ENCODE measurements at regions not wholly inside any gene's neighbourhood (a gene's known extent, or its start where the extent isn't known, plus 50 kb on each side); places are given as distances from the start of the nearest gene placed in this dataset.

DNA sequence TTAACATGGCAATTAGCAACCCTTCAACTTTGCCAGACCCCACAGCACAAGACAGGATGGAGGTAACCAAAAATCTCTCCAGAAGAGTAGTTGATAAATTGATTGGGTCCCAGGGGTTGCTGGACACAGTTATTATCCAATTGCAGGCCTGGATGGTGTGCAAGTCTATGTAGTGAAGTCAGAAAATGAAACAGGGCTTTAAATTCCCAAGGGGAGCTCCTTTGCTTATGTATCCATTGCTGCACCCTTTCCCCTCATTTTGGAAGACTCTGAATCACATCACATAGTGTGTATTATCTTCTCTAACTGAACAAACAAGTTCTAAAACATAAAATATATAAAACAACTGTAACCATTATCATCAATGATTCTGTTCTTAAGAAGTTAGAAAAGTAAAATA, 550.2 kb downstream of the LMO4 start:
- DNase-seq (ENCODE audit: low read depth in 2 of 2): no peak

DNA sequence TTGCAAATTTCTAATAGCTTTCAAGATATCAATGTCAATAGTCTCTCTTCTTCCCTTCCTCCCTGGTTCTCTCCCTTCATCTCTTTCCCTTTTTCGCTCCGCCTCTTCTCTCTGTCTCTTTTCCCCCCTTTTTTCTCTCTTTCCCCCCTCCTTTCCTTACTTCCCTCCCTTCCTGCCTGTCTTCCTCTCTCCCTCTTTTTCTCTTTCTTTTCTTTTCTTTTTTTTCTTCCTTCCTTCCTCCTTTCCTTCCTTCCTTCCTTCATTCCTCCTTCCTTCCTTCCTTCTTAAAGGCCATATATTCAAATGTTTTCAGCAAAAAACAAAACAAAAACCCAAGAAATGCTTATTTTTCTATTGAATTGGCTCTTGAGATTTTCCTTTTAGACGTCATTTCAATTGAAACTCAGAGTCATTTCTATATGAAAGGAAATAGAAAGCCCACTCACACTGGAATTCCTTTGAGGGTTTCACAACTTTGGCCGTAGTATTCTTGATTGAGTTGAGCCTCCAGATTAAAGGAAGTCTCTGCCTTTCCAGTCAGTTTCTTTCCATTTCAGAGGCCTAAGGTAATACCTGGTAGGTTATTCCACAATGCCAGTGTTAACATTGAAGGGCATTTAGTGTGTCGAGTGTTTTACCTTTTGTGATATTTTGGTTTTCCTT, 551.5 kb downstream of the LMO4 start:
- no peak for DNase-seq (ENCODE audit: low read depth in 2 of 2)

DNA sequence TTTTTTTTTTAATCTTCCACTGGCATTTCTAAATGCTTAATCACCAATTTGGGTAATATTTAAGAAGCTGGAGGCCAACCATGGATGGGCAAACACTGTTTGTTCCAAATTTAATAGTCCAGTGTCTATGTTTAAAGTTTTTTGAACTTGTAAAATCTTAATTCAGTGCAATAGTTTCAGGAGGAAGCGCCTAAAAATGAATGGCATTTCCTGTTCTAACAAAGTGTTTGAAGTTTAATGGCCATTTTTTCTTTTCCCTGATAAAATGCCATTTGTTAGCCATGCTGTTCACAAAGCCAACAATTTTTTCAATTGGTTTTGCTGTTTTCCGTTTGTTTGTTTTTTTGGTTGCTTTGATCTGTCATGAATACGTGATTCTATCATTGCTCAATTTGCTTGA, 552.1 kb downstream of the LMO4 start:
- DNase-seq (ENCODE audit: low read depth in 2 of 2): no peak

DNA sequence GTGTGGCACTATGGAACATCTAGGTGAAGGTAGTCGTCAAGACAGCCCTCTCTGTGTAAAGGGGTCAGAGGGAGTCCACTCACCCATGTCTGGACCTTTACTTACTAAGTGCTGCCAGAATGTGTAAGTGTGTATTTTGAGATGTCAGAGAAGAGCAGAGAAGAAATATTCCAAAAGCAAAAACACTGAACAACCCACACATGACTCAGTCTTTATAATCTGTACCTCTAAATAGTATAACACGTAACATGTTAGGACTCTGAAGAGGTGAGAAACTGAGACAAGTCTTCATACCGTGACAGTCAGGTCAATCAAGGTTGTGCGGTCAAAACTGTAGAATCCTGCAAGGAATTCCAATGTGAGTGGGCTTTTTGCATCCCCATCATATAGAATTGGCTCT, 555.2 kb downstream of the LMO4 start:
- DNase-seq (ENCODE audit: low read depth in 2 of 2): no peak

DNA sequence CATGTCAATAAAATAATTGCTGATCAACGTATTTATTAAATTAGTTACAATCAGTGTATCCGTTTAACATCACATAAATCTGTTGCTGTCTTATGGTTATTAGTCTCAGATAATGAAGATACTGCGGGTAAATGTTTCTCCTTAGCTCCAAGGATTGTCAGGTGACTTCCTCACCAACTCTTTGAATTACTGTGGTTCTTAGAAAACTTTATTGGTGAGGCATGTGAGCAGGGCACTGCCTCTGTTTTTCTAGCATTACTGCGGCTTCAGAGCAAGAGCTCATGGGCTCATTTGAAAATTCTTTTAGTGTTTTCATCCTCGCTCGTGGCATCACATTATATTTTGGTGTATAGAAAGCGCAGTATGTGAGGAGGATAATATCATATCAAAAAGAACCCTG, 555.9 kb downstream of the LMO4 start:
- no peak for DNase-seq (ENCODE audit: low read depth in 2 of 2)

DNA sequence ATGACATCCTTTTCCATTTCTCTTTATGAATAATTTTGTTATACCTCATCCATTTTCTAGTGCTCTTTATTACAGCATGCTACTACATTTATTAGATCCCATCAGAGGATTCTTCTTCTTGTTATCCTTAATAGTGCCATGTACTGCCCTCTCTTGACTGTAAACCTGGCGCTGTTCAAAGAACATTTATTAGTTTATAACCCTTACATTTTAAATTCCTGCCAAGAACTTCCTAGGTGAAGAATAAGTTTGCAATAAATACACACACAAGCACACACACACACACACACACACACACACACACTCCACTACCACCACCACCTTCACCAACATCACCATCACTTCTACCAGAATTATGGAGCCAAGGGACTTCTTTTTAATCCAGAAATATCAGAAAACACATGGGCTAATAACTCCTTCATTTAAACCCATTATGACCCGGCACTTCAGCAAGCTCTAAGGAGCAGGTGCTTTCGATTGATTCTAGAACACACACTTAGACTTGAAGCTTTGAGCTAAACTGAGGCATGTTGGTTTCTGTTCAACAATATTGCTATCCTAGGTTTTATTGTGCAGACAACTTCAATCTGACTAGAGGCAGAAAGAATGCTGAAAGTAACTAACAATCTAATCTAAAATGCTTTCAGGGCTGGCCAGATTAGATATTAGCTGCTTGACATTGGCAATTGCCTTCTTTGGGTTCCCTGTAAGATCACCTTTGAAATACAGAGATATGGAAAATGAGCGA, 556.8 kb downstream of the LMO4 start:
- no peak for DNase-seq (ENCODE audit: low read depth in 2 of 2)

DNA sequence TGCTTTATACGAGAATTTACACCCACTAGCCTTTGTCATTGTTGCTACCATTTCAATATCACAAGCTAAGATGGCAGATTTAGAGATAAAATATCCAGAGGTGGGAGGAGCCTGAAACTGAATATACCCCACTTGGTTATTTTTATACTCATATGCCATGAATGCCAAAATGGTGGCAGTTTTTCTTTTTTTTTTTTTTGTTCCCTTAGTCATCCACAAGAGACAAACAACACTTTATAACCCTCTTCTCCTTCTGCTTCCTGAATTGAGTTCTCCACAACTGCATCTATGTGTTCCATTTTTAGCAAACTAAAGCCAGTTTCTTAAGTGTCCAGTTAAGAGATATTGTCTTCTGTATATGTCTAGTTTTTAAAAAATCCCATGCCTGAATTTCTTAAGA, 558.4 kb downstream of the LMO4 start:
- DNase-seq (ENCODE audit: low read depth in 2 of 2): no peak

DNA sequence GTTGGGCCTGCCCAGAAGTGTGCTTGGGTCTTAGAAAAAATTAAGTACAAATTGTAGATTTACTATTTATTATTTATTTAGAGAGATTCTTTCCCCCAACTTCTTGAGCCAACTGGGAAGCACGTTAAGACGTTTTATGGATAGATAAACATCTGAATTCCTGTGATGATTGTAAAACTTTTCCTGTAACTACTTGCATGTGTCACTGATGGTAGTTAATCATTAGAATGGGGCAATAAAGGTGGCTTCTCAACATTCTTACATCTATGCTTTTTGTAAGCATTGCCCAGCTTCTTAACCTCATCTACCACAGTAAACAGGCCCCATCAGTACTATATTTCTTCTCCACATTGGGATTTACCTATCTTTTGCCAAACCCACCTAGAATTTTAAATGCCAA, 559.8 kb downstream of the LMO4 start:
- DNase-seq (ENCODE audit: low read depth in 2 of 2): no peak

DNA sequence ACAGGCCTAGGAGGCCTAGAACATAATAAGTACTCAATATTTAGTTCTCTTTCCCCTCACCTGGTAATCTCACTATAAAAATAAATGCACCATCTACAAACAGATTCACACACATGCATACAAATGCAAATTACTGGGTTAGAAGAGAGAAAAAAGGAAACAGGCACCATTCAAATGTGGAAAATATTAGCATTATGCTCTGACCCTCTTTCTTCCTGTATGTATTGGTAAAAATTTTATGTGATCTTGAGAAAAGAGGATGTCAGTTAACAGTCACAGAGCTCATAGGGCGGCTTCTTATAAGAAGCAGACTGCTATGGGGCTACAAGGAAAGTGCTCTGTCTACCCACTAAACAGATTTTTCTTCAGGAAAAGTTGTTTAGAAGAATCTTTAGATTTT, 565.4 kb downstream of the LMO4 start:
- DNase-seq (ENCODE audit: low read depth in 2 of 2): no peak

DNA sequence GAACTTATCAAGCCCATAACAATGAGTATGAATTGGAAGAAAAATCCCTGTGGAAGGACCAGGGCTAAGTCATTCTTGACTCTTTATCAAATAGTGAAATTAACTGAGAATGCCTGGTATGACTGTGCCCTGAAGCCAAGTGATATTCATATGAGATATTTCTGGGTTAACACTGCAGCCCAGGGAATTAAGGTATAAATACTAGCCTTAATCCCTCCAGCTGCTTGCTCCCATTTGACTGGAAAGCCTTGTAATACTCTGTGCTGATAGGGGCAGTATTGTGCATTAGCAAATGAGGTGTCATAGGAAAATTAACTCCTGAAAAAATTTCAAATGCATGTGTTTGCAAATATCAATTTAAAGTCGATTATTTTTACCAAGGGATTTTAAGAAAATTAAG, 568.8 kb downstream of the LMO4 start:
- no peak for DNase-seq (ENCODE audit: low read depth in 2 of 2)

DNA sequence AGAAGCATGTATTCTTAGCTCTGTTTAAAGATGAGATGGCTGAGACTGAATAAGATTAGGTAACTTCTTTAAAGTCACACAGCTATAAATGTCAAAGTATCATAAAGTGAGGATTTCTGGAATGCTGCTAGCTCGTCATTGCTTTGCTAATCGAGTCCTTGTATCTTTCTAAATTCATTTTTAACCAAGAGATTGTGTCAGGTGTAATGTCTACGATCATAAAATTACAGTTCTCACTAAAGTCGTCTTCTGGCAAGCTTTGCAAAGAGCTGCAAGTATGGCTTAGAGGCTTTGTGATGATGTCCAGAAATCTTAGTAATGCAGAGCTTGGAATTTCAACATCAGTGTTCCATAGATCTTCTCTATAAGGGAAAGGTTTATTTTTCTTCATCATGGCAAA, 569.8 kb downstream of the LMO4 start:
- no peak for DNase-seq (ENCODE audit: low read depth in 2 of 2)

DNA sequence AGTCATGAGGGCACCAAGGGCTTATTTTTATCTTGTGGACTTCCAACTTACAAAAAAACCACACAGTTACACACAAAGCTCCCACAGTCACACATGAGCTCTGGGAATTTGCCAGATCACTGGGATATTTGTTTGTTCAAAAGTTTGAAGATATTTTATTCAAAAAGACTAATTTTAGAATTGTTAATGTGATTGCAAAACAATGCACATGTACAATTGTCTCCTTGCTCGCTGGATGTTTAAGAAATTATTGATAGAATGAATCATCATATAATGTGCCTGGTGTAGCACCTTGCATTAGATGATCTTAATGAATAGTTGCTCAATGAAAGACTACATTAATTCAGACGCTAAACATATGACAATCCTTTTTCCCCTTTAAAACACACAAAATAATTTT, 570.3 kb downstream of the LMO4 start:
- no peak for DNase-seq (ENCODE audit: low read depth in 2 of 2)

DNA sequence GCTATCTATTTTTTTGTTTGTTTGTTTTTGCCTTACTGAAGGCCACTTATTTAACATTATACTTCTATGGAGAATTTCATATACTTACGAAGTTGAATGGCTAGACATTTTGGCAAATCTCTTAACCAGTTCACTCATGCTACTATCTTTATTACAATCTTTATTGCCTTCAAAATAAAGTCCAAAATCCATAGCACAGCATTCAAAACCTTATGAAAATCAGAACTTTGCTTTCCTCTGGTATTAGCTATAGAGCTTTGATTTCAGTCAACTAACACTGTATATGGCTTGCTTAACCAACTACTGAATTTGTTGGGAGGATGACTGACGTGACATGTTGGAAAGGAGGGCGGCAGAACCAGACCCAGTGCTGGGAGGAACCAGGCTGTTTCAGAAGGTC, 571.1 kb downstream of the LMO4 start:
- no peak for DNase-seq (ENCODE audit: low read depth in 2 of 2)

DNA sequence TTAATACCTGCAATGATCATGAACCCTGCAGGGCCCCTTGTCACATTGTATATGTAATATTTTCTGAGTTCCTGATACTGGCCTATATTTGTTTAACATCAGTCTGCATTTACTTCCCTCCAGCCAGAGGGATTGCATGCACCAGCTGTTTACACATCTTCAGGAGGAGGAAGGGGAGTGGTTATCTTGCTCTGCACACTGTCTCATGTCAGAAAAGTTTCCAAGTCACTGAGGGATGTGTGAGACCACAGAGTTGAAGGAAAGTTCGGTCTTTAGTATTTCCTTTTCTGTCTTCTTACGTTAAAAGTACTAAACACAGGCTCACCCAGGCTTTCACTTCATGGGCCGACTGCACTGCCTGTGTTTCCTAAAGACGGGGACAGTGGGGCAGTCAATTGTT, 574.1 kb downstream of the LMO4 start:
- no peak for DNase-seq (ENCODE audit: low read depth in 2 of 2)

DNA sequence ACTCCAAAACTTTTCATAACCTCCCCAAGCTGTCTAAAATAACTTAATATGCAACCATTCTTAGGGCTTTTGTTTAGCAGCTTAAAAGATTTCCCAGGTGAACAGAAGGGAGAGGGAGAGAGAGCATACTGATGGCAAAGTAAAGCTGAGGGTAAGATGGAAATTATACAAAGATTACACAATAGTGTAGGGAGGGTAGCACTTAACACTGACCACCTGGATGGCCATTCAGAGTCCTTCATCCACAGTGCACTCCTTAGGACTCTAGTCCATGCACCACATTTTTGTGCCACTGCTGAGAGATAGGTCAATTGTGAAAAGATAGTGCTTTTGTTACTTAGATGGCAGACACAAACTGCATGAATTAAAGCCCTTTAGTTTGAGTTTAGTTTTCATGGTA, 574.6 kb downstream of the LMO4 start:
- DNase-seq (ENCODE audit: low read depth in 2 of 2): no peak

DNA sequence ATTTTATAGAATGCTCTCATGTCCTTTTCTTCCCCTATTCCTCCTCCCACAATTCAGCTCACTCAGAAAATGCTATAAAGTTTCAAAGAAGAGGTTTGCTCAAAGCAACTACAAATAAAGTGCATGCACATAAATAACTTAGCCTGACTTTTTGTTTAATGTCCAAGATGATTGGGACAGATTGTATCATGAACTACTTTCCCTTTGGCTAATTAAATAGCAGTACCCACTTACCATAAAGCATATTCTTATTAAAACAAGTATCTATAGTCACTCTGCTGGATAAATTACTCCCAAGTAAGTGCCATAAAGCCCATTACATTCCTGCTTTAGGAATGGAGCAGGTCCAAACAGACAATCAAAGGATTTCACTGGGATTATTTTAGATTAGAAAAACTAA, 576.0 kb downstream of the LMO4 start:
- DNase-seq (ENCODE audit: low read depth in 2 of 2): no peak

DNA sequence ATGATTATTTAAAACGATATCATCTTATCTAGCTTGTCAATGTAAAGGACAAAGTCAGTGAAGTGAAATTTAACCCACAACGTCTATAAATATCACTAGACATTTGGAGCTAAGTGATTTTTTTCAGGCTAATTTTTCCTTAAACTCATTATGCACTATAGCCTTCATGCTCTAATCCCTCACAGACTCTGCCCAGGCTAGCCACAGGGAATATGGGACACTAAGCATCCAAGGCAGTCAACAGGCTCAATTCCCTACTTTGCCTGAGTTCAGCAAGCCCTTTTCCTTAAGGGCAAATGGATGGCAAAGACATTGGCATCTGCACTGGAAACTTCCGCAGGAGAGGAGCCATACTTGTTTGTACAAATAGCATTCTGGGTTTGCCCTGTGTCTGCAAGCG, 577.0 kb downstream of the LMO4 start:
- DNase-seq (ENCODE audit: low read depth in 2 of 2): no peak

DNA sequence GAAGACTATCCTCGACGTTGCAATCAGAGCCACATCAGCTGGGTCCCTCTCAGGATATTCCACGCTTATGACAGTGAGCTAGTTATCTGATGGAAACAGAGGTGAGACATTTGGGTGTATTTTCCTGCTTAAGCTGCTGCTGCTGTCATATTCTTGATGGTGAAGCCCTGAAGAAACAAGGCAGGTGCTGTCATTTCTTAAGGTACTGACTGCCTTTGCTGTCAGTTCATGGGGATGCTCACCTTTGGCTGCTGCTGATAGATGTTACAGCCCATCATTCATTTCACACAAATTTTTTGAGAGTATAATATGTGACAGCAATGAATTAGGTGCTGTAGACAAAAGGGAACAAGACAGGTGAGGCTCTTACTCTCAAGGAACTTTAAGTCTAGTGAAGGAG, 577.4 kb downstream of the LMO4 start:
- no peak for DNase-seq (ENCODE audit: low read depth in 2 of 2)

DNA sequence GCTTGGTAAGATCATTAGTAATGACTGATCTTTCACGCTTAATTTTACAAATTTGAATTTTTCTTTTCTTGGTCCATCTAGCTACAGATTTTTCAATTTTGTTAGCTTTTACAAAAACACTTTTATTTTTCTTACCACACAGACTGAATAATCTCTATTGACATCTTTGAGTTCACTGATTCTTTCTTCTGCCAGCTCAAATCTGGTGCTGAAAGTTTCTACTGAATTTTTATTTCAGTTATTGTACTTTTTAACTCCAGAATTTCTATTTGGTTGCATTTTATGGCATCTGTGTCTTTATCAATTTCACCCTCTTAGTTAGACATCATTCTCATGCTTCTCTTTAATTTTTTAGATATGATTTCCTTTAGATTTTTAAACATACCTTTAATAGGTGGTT, 584.7 kb downstream of the LMO4 start:
- DNase-seq (ENCODE audit: low read depth in 2 of 2): no peak

DNA sequence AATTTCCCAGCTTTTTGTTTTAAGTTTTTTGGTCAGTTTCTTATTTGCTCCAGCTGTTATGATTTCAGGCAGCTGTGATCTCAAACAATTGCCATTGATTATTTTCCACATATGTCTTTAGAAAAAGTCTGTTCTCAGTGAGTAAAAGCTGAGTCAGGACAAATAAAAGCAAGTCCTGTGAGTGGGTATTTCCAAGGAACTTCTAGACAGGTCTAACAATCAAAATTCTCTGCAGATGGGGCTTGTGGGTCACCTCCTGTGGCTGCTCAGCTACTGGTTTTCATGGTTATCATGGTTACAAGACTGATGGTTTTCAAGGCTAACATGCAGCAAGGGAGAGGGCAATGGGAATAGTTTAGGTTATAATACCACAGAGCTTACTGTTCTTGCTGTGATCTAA, 585.7 kb downstream of the LMO4 start:
- no peak for DNase-seq (ENCODE audit: low read depth in 2 of 2)

DNA sequence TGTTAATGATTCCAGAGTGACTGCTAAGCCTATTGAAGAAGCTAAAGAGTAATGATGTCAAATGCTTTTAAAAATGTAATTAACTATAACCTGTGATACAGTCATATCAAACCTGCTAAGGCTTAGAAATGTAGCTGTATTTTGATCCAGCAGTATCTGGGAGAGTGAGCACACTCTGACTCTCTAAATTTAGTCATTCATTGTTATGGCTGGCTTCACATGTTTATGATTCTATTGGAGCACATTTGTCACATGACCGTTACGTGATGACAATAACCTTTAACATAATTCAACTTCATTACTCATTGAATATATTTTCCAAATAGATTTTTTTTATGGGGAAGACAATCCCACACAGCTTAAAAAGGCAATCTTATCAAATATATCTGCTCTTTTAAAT, 587.1 kb downstream of the LMO4 start:
- DNase-seq (ENCODE audit: low read depth in 2 of 2): no peak

DNA sequence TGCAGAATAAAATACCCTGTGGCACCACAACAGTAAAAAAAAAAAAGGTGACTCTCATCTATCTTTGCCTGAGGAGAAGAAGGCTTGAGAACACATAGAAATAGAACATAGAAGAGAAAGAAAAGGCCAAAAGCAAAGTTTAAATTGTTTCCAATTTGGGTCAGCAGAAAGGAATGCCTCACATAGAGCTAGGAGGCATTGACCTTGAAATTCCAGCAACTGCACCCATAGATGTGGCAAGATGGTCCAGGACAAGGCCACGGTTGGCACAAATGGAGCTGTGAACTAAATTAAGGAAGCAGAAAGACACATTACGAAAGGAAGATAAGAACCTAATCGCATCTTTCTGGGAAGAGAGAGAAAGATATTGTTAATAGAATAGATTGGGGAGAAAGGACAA, 588.3 kb downstream of the LMO4 start:
- no peak for DNase-seq (ENCODE audit: low read depth in 2 of 2)

DNA sequence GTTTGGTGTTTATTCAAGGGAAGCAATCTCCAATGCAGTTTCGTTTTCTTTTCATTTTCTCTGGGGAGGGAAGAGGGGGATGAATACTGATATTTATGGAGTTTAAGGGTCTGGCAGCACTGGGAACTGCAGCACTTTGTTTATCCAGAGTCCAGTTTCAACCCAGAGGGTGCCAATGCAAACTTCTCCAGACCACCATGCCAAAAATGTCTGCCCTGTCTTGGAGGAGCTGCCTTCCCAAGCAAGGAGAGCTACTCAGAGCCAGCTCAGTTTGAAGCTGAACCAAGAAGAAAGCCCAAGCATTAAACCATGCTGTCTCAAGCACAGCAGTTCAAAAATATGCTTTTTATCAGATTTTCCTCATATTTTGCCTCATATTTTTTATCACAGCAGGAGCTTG, 589.7 kb downstream of the LMO4 start:
- no peak for DNase-seq (ENCODE audit: low read depth in 2 of 2)

DNA sequence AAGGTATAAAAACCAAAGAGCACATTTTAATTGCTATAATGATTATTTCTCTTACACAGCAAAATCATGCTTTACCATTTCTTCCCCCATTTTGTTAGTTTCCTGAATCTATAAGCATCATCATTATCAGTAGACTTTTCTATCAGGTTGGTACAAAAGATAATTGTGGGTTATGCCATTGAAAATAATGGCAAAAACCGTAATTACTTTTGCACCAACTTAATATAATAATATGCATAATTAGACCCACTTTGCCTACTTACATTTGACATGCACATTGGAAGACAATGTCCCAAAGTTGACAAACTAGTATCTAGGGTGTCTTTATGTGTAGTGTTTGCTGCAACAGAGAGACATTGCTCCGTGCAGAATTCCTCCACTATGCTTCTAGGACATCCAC, 594.2 kb downstream of the LMO4 start:
- no peak for DNase-seq (ENCODE audit: low read depth in 2 of 2)

Measured in stimulated activated CD8-positive, alpha-beta memory T cell treated with anti-CD3 and anti-CD28 coated beads, Interleukin-2, amount 100 ng/mL, for 1 hour (primary cell).